ENCODE measurements at regions not wholly inside any gene's neighbourhood (a gene's known extent, or its start where the extent isn't known, plus 50 kb on each side); places are given as distances from the start of the nearest gene placed in this dataset.

GRCh38 chr6:77030929-77031674 is 432.2 kb downstream of the HTR1B start:
- intact Hi-C loops (cut with DNase I; ENCODE audit: low total_unique reads) = no loop called here
- no peak for DNase-seq
- Histone ChIP-seq H3K4me3 (no peak overlapping the region), H3K36me3 (ENCODE audit: low read depth, missing control alignments) (no peaks in the 10 kb centered on the region), H3K9me3 (no peaks in the 10 kb centered on the region), H3K27ac (no peak overlapping the region), H3K27me3 (no peaks in the 10 kb centered on the region), H3K4me1 (no peaks in the 10 kb centered on the region)
- WGBS, 2 donors = 71 to 79% methylated on average over 7 of the region's 7 CpGs
- TF ChIP-seq CTCF (IDR thresholded peaks at IDR 0.05) = no peak
- no peak for TF ChIP-seq POLR2A (IDR thresholded peaks at IDR 0.05)

DNA sequence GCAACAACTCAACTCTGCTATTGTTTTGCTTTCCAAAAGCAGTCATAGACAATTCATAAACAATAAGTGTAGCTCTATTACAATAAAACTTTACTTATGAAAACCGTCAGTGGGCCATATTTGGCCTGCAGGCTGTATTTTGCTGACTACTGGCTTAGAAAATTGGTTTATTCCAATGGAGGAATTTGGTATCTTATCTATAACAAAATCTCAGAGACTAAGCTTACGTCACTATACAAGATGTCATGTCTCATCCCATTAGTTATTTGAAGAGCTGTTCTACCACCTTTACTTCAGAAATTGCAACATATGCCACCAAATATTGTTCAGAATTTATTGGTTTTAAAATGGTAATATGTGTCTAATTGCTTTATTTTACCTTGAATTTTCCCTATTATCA is 436.9 kb downstream of the HTR1B start:
- TF ChIP-seq CTCF (IDR thresholded peaks at IDR 0.05) = no peak
- TF ChIP-seq POLR2A (IDR thresholded peaks at IDR 0.05) = no peak
- Histone ChIP-seq H3K27me3 (no peaks in the 10 kb centered on the region), H3K36me3 (ENCODE audit: low read depth, missing control alignments) (no peaks in the 10 kb centered on the region), H3K4me1 (no peaks in the 10 kb centered on the region), H3K9me3 (no peaks in the 10 kb centered on the region), H3K4me3 (no peak overlapping the region), H3K27ac (no peak overlapping the region)
- no peak for DNase-seq
- intact Hi-C loops (cut with DNase I; ENCODE audit: low total_unique reads) = no loop called here
- WGBS, 2 donors = 62 to 75% methylated on average over 2 of the region's 2 CpGs

GRCh38 chr6:77025736-77026223 is 437.5 kb downstream of the HTR1B start:
- Histone ChIP-seq H3K9me3 (no peaks in the 10 kb centered on the region), H3K4me3 (no peak overlapping the region), H3K27me3 (no peaks in the 10 kb centered on the region), H3K36me3 (ENCODE audit: low read depth, missing control alignments) (no peaks in the 10 kb centered on the region), H3K4me1 (no peaks in the 10 kb centered on the region), H3K27ac (no peak overlapping the region)
- intact Hi-C loops (cut with DNase I; ENCODE audit: low total_unique reads) = no loop called here
- WGBS, 2 donors = 64 to 73% methylated on average over 3 of the region's 3 CpGs
- no peak for DNase-seq
- TF ChIP-seq POLR2A (IDR thresholded peaks at IDR 0.05) = no peak
- TF ChIP-seq CTCF (IDR thresholded peaks at IDR 0.05) = no peak

DNA sequence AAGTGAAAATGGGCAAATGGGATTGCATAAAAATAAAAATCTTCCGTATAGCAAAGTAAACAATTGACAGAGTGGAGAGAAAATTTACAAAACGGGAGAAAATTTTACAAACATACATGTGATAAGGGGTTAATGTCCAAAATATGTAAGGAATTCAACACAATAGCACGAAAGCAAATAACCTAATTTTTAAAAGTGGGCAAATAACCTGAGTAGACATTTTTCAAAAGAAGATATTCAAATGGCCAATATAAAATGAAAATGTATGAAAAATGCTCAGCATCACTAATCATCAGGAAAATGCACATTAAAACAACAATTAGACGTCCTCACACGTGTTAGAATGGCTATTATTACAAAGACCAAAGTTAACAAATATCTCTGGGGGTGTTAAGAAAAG is 441.5 kb downstream of the HTR1B start:
- TF ChIP-seq POLR2A (IDR thresholded peaks at IDR 0.05) (no peak), CTCF (IDR thresholded peaks at IDR 0.05) (no peak)
- H3K4me3 ChIP-seq = no peak overlapping the region
- no peaks in the 10 kb centered on the region for H3K9me3 ChIP-seq
- H3K27ac ChIP-seq = no peak overlapping the region
- no peak for DNase-seq
- no peaks in the 10 kb centered on the region for H3K27me3 ChIP-seq
- WGBS, 2 donors = 65 to 71% methylated on average over 5 of the region's 5 CpGs
- intact Hi-C loops (cut with DNase I; ENCODE audit: low total_unique reads) = no loop called here
- no peaks in the 10 kb centered on the region for H3K4me1 ChIP-seq
- H3K36me3 ChIP-seq (ENCODE audit: low read depth, missing control alignments) = no peaks in the 10 kb centered on the region

- no peaks in the 10 kb centered on the region for H3K27me3 ChIP-seq
- H3K27ac ChIP-seq = no peak overlapping the region
- TF ChIP-seq CTCF (IDR thresholded peaks at IDR 0.05) (no peak), POLR2A (IDR thresholded peaks at IDR 0.05) (no peak)
- DNase-seq = no peak
- intact Hi-C loops (cut with DNase I; ENCODE audit: low total_unique reads) = no loop called here
- no peak overlapping the region for H3K4me3 ChIP-seq
- H3K36me3 ChIP-seq (ENCODE audit: low read depth, missing control alignments) = no peaks in the 10 kb centered on the region
- H3K9me3 ChIP-seq = no peaks in the 10 kb centered on the region
- no peaks in the 10 kb centered on the region for H3K4me1 ChIP-seq
Measured at GRCh38 chr6:77021232-77021631, 442.1 kb downstream of the HTR1B start.
